Naive thymus-derived CD4-positive, alpha-beta T cell (primary cell): ENCODE measurements at regions not wholly inside any gene's neighbourhood (a gene's known extent, or its start where the extent isn't known, plus 50 kb on each side); places are given as distances from the start of the nearest gene placed in this dataset.

ENCODE experiments used
- ATAC-seq: fragments of 150-1000 bp; cut with Tn5 transposase; 2 replicates; pipeline ENCODE4 v1.10.0; 2021; ENCODE audit warnings: mild to moderate bottlenecking, moderate library complexity
- CTCF ChIA-PET: fragments of 350-600 bp; sonication (Branson Sonifier 250); formaldehyde crosslinking; loops from one replicate; lab custom pipeline; 2021; ENCODE audit warnings: antibody characterized with exemption; lab: Charles Lee
- POLR2A ChIA-PET: fragments of 350-600 bp; sonication (Branson Sonifier 250); formaldehyde crosslinking; loops from one replicate; lab custom pipeline; 2021; ENCODE audit warnings: antibody characterized with exemption, inconsistent platforms; lab: Charles Lee
- DNase-seq, 9 donors: peaks; one replicate each; pipeline versions ENCODE4 v3.0.0 to v3.0.0-alpha.2; 2020 to 2022; ENCODE audit warnings: mixed read lengths in 1 of 9
- H3K27ac ChIP-seq: one replicate; pipeline ENCODE4 v1.7.0; 2013; ENCODE audit warnings: mild to moderate bottlenecking, low read depth, low read length, moderate library complexity
- H3K27me3 ChIP-seq, 2 donors: one replicate each; pipeline ENCODE4 v1.7.0; 2013; ENCODE audit warnings: low read length in 2 of 2, mild to moderate bottlenecking in 2 of 2, moderate library complexity in 2 of 2; ENCODE audit not compliant: control insufficient read depth in 2 of 2, insufficient read depth in 2 of 2
- H3K36me3 ChIP-seq, 3 experiments: 1 replicate in 2 of 3; 2 replicates in 1 of 3; pipeline ENCODE4 v1.7.0; 2013; ENCODE audit warnings: low read length in 3 of 3, mild to moderate bottlenecking in 3 of 3, moderate library complexity in 1 of 3; ENCODE audit not compliant: insufficient read depth in 3 of 3, control insufficient read depth in 2 of 3
- H3K4me1 ChIP-seq, 2 donors: one replicate each; pipeline ENCODE4 v1.7.0; 2013; ENCODE audit warnings: low read length in 2 of 2, mild to moderate bottlenecking in 2 of 2, moderate library complexity in 1 of 2; ENCODE audit not compliant: control insufficient read depth in 2 of 2, insufficient read depth in 2 of 2
- H3K4me3 ChIP-seq: 2 replicates; pipeline ENCODE4 v1.7.0; 2013; ENCODE audit warnings: mild to moderate bottlenecking, low read length
- H3K9me3 ChIP-seq, 3 experiments: 1 replicate in 2 of 3; 2 replicates in 1 of 3; pipeline ENCODE4 v1.7.0; 2013; ENCODE audit warnings: low read length in 3 of 3; ENCODE audit not compliant: control insufficient read depth in 2 of 3
- H3K27ac Mint-ChIP-seq, 9 donors: one replicate each; pipeline ENCODE4 v1.8.0; 2020 to 2022; ENCODE audit warnings: mixed read lengths in 9 of 9, mild to moderate bottlenecking in 8 of 9, moderate library complexity in 5 of 9, inconsistent platforms in 2 of 9
- H3K27me3 Mint-ChIP-seq, 5 donors: one replicate each; pipeline ENCODE4 v1.8.0; 2021 to 2022; ENCODE audit warnings: mixed read lengths in 5 of 5, mild to moderate bottlenecking in 1 of 5
- H3K36me3 Mint-ChIP-seq, 5 donors: one replicate each; pipeline ENCODE4 v1.8.0; 2020 to 2022; ENCODE audit warnings: mixed read lengths in 5 of 5, mild to moderate bottlenecking in 3 of 5, inconsistent platforms in 1 of 5
- H3K4me1 Mint-ChIP-seq, 7 donors: one replicate each; pipeline ENCODE4 v1.8.0; 2020 to 2022; ENCODE audit warnings: mixed read lengths in 7 of 7, mild to moderate bottlenecking in 3 of 7, inconsistent platforms in 1 of 7
- H3K4me3 Mint-ChIP-seq, 10 donors: one replicate each; pipeline ENCODE4 v1.8.0; 2020 to 2022; ENCODE audit warnings: mild to moderate bottlenecking in 10 of 10, mixed read lengths in 10 of 10, moderate library complexity in 6 of 10, inconsistent platforms in 2 of 10
- H3K9me3 Mint-ChIP-seq, 11 donors: one replicate each; pipeline ENCODE4 v1.8.0; 2020 to 2022; ENCODE audit warnings: mixed read lengths in 11 of 11, mild to moderate bottlenecking in 4 of 11, inconsistent platforms in 1 of 11, moderate library complexity in 1 of 11
- intact Hi-C, 2 donors: fragments of 100-400 bp; cut with micrococcal nuclease; formaldehyde crosslinking; loops; one replicate each; pipeline ENCODE4 v1.15.1; 2023

DNA sequence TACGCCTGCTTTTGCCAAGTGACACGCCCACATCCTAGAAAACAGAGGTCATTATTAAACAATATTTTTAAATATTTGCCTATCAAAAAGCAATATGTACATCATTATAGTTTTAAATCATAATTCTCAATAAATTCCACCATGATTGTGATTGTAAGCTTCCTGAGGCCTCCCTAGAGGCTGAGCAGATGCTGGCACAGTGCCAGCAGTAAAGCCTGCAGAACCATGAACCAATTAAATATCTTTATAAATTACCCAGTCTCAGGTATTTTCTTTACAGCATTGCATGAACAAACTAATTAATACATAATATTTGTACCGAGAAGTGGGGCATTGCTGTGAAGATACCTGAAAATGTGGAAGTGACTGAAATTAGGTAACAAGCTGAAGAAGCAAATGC is 174.7 kb upstream of the TMEM196 start:
- ChIA-PET CTCF (no interaction called here), POLR2A (no interaction called here)
- Histone ChIP-seq H3K4me3 (no peak overlapping the region), H3K36me3 (no peaks in the 10 kb centered on the region), H3K27me3 (no peaks in the 10 kb centered on the region), H3K27ac (no peak overlapping the region), H3K9me3 (no peaks in the 10 kb centered on the region), H3K4me1 (no peaks in the 10 kb centered on the region)
- Mint-ChIP-seq H3K9me3 (peaks cover 7 to 28% (median 20%) of the 10 kb centered on the region in 11 donors), H3K27ac (no peak overlapping the region), H3K4me1 (no peaks in the 10 kb centered on the region), H3K27me3 (no peaks in the 10 kb centered on the region), H3K4me3 (no peak overlapping the region), H3K36me3 (no peaks in the 10 kb centered on the region)
- no peak for ATAC-seq
- no peak for DNase-seq
- intact Hi-C loops, result no loop called here

DNA sequence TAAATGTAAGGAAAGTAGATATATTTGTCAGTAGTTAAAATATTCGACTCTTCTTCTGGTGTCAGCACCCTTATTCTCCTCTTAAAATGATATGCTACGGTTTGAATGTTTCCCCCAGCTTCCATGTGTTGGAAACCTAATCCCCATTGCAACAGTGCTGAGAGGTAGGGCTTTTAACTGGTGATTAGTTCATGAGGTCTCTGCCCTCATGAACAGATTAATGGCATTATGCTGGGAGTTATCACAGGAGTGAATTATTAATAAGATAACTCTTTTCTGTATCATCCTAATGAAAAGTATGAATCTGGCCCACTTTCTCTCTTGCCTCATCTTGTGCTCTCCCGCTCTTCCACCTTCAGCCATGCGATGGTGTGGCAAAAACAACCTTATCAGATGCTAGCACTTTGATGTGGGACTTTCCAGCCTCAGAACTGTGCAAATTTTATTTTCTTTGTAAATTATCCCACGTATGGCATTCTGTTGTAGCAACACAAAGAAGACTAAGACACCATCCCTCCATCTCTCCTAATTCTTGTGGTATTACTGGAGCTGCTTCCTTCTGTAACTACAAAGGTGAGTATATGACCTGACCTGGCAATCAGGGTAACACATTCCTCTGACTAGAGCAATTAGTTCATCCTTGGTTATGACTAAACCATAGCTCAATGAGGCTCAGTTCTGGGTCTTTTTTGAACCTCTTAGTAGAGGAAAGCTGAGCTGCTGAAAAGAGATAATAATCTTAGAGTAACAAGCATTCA is 171.1 kb upstream of the TMEM196 start:
- Mint-ChIP-seq H3K36me3 (no peaks in the 10 kb centered on the region), H3K9me3 (peaks cover 0 to 9% (median 4%) of the 10 kb centered on the region in 11 donors), H3K27ac (no peak overlapping the region), H3K4me1 (no peaks in the 10 kb centered on the region), H3K4me3 (no peak overlapping the region), H3K27me3 (no peaks in the 10 kb centered on the region)
- CTCF ChIA-PET, result no interaction called here
- Histone ChIP-seq H3K27me3 (no peaks in the 10 kb centered on the region), H3K9me3 (no peaks in the 10 kb centered on the region), H3K36me3 (no peaks in the 10 kb centered on the region), H3K4me1 (no peaks in the 10 kb centered on the region), H3K27ac (no peak overlapping the region), H3K4me3 (no peak overlapping the region)
- ATAC-seq, result no peak
- POLR2A ChIA-PET, result no interaction called here
- DNase-seq, result no peak
- intact Hi-C loops, result no loop called here

DNA sequence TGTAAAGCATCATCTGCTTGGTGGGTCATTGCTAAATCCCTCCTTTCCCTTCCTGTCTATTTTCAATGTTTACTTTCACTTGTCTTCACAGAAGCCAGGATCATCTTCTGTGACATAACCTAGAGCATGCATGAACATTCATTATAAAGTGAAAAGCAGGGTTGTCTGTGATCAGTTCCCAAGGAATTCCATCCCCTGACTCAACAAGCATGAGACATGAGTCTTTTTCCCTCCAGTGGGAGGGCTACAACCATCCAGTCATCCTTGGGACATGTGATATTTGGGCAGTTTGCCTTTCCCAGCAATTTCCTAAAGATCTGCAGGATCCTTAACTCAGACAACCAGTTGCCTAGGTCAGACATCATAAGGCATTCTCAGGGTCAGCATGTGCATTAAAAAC is 166.3 kb upstream of the TMEM196 start:
- peaks cover 0 to 4% (median 0%) of the 10 kb centered on the region in 5 donors for H3K36me3 Mint-ChIP-seq
- H3K4me1 Mint-ChIP-seq, result no peaks in the 10 kb centered on the region
- DNase-seq, result no peak
- Histone ChIP-seq H3K27me3 (no peaks in the 10 kb centered on the region), H3K27ac (no peak overlapping the region), H3K9me3 (no peaks in the 10 kb centered on the region), H3K36me3 (no peaks in the 10 kb centered on the region), H3K4me1 (no peaks in the 10 kb centered on the region), H3K4me3 (no peak overlapping the region)
- ChIA-PET CTCF (no interaction called here), POLR2A (no interaction called here)
- intact Hi-C loops, result no loop called here
- H3K4me3 Mint-ChIP-seq, result no peak overlapping the region
- no peak overlapping the region for H3K27ac Mint-ChIP-seq
- H3K9me3 Mint-ChIP-seq, result peaks cover 0 to 18% (median 6%) of the 10 kb centered on the region in 11 donors
- H3K27me3 Mint-ChIP-seq, result no peaks in the 10 kb centered on the region
- no peak for ATAC-seq

DNA sequence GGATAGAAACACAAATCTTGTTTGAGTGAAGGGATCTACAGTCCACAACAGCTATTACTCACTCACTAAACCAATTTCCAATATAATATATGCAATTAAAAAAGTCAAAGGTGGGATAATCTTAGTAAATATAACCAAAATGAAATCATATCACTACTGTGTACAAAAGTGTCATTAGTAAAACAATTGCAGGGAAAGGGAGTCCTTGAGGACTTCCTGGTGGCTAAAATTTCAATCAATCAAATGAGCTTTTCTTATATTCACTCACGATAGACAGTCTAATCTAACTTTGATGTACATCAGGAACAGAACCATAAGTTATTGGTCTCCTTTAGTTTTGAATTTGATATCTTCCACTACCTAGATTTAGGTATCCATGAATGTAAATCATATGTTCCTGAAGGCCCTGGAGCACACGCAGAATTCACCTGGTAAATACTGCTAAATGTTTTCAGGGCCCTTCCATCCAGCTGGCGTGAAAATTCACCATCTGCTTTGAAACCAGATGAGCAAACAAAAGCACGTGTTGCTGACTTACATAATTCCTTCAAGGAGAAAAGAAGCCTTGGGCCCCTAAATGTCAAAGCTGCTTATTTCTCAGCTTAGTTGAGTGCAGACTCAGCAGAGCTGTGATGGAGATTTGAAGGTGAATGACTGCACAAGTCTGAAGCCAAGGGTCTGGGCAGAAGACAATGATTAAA is 159.3 kb upstream of the TMEM196 start:
- no peaks in the 10 kb centered on the region for H3K4me1 ChIP-seq
- intact Hi-C loops, result no loop called here
- ATAC-seq (no peak), DNase-seq (no peak)
- POLR2A ChIA-PET, result no interaction called here
- no peaks in the 10 kb centered on the region for H3K27me3 ChIP-seq
- H3K4me3 Mint-ChIP-seq, result no peak overlapping the region
- peaks cover 0 to 28% (median 9%) of the 10 kb centered on the region in 11 donors for H3K9me3 Mint-ChIP-seq
- no peak overlapping the region for H3K4me3 ChIP-seq
- H3K27me3 Mint-ChIP-seq, result peaks cover 0 to 3% (median 0%) of the 10 kb centered on the region in 5 donors
- H3K27ac ChIP-seq, result no peak overlapping the region
- peaks cover 0 to 4% (median 0%) of the 10 kb centered on the region in 5 donors for H3K36me3 Mint-ChIP-seq
- H3K36me3 ChIP-seq, result no peaks in the 10 kb centered on the region
- no peaks in the 10 kb centered on the region for H3K4me1 Mint-ChIP-seq
- no peaks in the 10 kb centered on the region for H3K9me3 ChIP-seq
- H3K27ac Mint-ChIP-seq, result no peak overlapping the region
- CTCF ChIA-PET, result no interaction called here

DNA sequence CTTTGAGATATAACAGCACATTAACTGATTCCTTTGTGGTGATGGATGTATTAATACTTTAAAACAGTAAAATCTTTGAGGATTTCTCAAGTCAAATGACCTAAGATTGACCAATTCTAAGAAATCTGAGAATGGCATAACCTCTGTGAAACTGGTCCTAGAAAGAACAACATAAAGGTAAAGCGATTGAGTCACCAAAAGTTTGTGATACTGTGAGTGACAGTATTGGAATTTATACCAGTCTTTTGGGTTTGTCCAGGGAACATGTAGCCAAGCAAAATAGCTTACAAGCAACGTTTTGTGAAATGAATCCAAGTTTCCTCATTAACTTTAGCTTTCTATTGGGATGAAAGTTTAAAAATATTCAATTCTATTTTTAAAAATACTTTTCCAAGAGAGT is 157.4 kb upstream of the TMEM196 start:
- intact Hi-C loops, result no loop called here
- Mint-ChIP-seq H3K27ac (no peak overlapping the region), H3K4me1 (no peaks in the 10 kb centered on the region), H3K36me3 (no peaks in the 10 kb centered on the region), H3K27me3 (peaks cover 0 to 3% (median 0%) of the 10 kb centered on the region in 5 donors), H3K4me3 (no peak overlapping the region), H3K9me3 (peaks cover 0 to 18% (median 2%) of the 10 kb centered on the region in 11 donors)
- H3K27me3 ChIP-seq, result no peaks in the 10 kb centered on the region
- no peaks in the 10 kb centered on the region for H3K4me1 ChIP-seq
- H3K27ac ChIP-seq, result no peak overlapping the region
- CTCF ChIA-PET, result no interaction called here
- no peak overlapping the region for H3K4me3 ChIP-seq
- H3K9me3 ChIP-seq, result no peaks in the 10 kb centered on the region
- POLR2A ChIA-PET, result no interaction called here
- ATAC-seq (no peak), DNase-seq (no peak)
- no peaks in the 10 kb centered on the region for H3K36me3 ChIP-seq

DNA sequence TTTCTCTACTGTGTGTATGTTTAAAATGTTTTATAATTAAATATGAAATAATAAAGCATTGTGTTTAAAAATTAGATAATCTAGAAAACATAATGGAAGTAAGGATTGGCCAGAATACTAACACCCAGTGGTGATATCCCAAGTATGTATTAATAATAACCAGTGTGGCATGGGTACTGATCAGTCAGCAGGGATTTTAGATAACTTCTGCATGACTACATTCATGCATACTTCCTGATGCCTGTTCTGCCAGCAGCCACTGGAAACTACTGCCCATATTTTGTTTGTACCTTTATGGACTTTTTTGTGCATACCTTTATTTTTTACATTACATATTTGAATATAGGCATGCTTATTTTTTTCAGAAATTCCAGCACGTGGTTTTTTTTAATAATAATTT is 156.6 kb upstream of the TMEM196 start:
- Mint-ChIP-seq H3K27ac (no peak overlapping the region), H3K4me1 (no peaks in the 10 kb centered on the region), H3K9me3 (peaks cover 0 to 18% (median 2%) of the 10 kb centered on the region in 11 donors), H3K27me3 (peaks cover 0 to 3% (median 0%) of the 10 kb centered on the region in 5 donors), H3K36me3 (no peaks in the 10 kb centered on the region), H3K4me3 (no peak overlapping the region)
- Histone ChIP-seq H3K4me1 (no peaks in the 10 kb centered on the region), H3K27me3 (no peaks in the 10 kb centered on the region), H3K27ac (no peak overlapping the region), H3K4me3 (no peak overlapping the region), H3K9me3 (no peaks in the 10 kb centered on the region), H3K36me3 (no peaks in the 10 kb centered on the region)
- intact Hi-C loops, result no loop called here
- POLR2A ChIA-PET, result no interaction called here
- CTCF ChIA-PET, result no interaction called here
- no peak for DNase-seq
- ATAC-seq, result no peak

DNA sequence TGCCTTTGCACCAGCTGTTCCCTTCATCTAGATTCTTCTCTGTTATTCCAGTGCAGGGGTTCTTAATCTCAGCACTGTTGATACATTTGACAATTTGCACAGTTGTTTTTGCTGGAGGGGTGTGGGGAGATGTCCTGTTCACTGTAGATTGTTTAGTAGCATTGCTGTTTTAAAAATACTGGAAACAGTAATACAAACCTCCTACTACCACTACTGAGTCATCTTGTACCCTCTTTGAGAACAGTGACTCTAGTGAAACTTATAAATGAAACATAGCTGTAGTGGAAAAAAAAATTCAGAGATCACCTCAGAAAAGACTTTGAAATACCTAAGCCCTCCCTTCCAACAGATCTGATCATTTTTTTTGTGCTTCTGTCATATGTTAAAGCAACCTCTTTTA is 154.8 kb upstream of the TMEM196 start:
- H3K27ac Mint-ChIP-seq, result no peak overlapping the region

More for the DNA sequence above, 154.8 kb upstream of the TMEM196 start:
- no peak overlapping the region for H3K27ac ChIP-seq
- H3K4me3 ChIP-seq, result no peak overlapping the region
- POLR2A ChIA-PET, result no interaction called here
- CTCF ChIA-PET, result no interaction called here
- H3K36me3 Mint-ChIP-seq, result no peaks in the 10 kb centered on the region
- DNase-seq, result no peak
- H3K4me3 Mint-ChIP-seq, result no peak overlapping the region
- H3K4me1 ChIP-seq, result no peaks in the 10 kb centered on the region
- ATAC-seq, result no peak
- H3K9me3 ChIP-seq, result no peaks in the 10 kb centered on the region
- H3K36me3 ChIP-seq, result no peaks in the 10 kb centered on the region
- no peaks in the 10 kb centered on the region for H3K27me3 ChIP-seq
- no peaks in the 10 kb centered on the region for H3K27me3 Mint-ChIP-seq
- intact Hi-C loops, result no loop called here
- peaks cover 0 to 10% (median 1%) of the 10 kb centered on the region in 11 donors for H3K9me3 Mint-ChIP-seq
- no peaks in the 10 kb centered on the region for H3K4me1 Mint-ChIP-seq
